Heart right ventricle (tissue), 16 donors: ENCODE measurements at regions not wholly inside any gene's neighbourhood (a gene's known extent, or its start where the extent isn't known, plus 50 kb on each side); places are given as distances from the start of the nearest gene placed in this dataset.

Experiments used
- ATAC-seq, 8 donors: fragments of 200-7000 bp; cut with Tn5 transposase; one replicate each; pipeline ENCODE4 v1.9.1; 2020; ENCODE audit warnings: mild to moderate bottlenecking in 8 of 8, moderate library complexity in 8 of 8, moderate number of reproducible peaks in 1 of 8
- DNase-seq, 2 donors: peaks; one replicate each; pipeline ENCODE4 v3.0.0-alpha.2; 2020
- H3K27ac ChIP-seq, 10 donors: fragments of 200-600 bp; sonication (generic) in 2 of 10; one replicate each; pipeline versions ENCODE4 v1.5.0 to v1.8.0; 2020 to 2022; ENCODE audit warnings: mild to moderate bottlenecking in 3 of 10
- H3K27me3 ChIP-seq, 7 donors: fragments of 200-600 bp; one replicate each; pipeline ENCODE4 v1.8.0; 2021 to 2022; ENCODE audit warnings: mild to moderate bottlenecking in 2 of 7
- H3K36me3 ChIP-seq, 9 donors: fragments of 200-600 bp; sonication (generic) in 1 of 9; one replicate each; pipeline versions ENCODE4 v1.5.0 to v1.8.0; 2020 to 2022; ENCODE audit warnings: mild to moderate bottlenecking in 2 of 9
- H3K4me1 ChIP-seq, 9 donors: fragments of 200-600 bp; sonication (generic) in 1 of 9; one replicate each; pipeline versions ENCODE4 v1.5.0 to v1.8.0; 2020 to 2022; ENCODE audit warnings: mild to moderate bottlenecking in 4 of 9
- H3K4me3 ChIP-seq, 10 donors: fragments of 200-600 bp; sonication (generic) in 2 of 10; one replicate each; pipeline versions ENCODE4 v1.5.0 to v1.8.0; 2020 to 2022; ENCODE audit warnings: mild to moderate bottlenecking in 7 of 10, moderate library complexity in 2 of 10
- H3K9me3 ChIP-seq, 11 donors: fragments of 200-600 bp in 10 of 11; sonication (generic) in 2 of 11; one replicate each; pipeline versions ENCODE4 v1.5.0 to v1.8.0; 2013 to 2022; ENCODE audit warnings: mild to moderate bottlenecking in 2 of 11, control low read depth in 1 of 11, moderate library complexity in 1 of 11
- WGBS, 2 donors: extraction: QIAGEN DNeasy Blood & Tissue Kit; methylation state at CpG; one replicate each; pipeline ENCODE4 v1.1.7; 2013; ENCODE audit warnings: inconsistent platforms in 1 of 2; 5-methylcytosine and 5-hydroxymethylcytosine counted together
- intact Hi-C, 10 donors: fragments of 100-400 bp; cut with DNase I; formaldehyde crosslinking; loops; one replicate each; pipeline versions ENCODE4 v1.11.1 to v1.14.2; 2022
- TF ChIP-seq, protein P1 (sequence below), 9 donors: fragments of 200-600 bp; sonication (generic) in 2 of 9; IDR thresholded peaks; one replicate each; pipeline versions ENCODE4 v1.5.0 to v1.8.0; 2021 to 2022; ENCODE audit warnings: antibody characterized with exemption in 9 of 9, mild to moderate bottlenecking in 5 of 9, moderate library complexity in 1 of 9
- donor health status: Arrhythmogenic right ventricular cardiomyopathy.
- donor health status: ischemic (EF 13 %, LVEDD 7.1; RV severe dilation, severe dysfunction).
- donor health status: healthy with polysubstance abuse.
- donor health status: DM: no; HTN: yes; CAD: no.
- donor health status: DM: no; HTN: no; CAD: no.
- donor health status: ischemic (EF 25% LVEDD 6.9; RV normal size, moderate dysfunction).
- donor health status: ischemic (EF 25% LVEDD 5.7; RV mildly dilated, moderate dysfunction).
- donor health status: healthy.
- donor health status: DM: yes; HTN: yes; CAD: no.
- donor health status: Ischemic cardiomyopathy.
- donor health status: ischemic (EF 35%, LVEDD 5.7; RV mildly dilated, moderate dysfunction).
- donor health status: nonischemic (EF 11% LVEDD 7.7; RV severe dilation, severe dysfunction).
- donor health status: DM: yes; HTN: yes; CAD: no.
- donor health status: PGD.
- donor health status: ischemic (EF 29% LVEDD 5.4; RV normal size, mild dysfunction).
- donor health status: nonischemic (EF 23%, LVEDD 6.1; RV moderate dilation, normal function).

DNA sequence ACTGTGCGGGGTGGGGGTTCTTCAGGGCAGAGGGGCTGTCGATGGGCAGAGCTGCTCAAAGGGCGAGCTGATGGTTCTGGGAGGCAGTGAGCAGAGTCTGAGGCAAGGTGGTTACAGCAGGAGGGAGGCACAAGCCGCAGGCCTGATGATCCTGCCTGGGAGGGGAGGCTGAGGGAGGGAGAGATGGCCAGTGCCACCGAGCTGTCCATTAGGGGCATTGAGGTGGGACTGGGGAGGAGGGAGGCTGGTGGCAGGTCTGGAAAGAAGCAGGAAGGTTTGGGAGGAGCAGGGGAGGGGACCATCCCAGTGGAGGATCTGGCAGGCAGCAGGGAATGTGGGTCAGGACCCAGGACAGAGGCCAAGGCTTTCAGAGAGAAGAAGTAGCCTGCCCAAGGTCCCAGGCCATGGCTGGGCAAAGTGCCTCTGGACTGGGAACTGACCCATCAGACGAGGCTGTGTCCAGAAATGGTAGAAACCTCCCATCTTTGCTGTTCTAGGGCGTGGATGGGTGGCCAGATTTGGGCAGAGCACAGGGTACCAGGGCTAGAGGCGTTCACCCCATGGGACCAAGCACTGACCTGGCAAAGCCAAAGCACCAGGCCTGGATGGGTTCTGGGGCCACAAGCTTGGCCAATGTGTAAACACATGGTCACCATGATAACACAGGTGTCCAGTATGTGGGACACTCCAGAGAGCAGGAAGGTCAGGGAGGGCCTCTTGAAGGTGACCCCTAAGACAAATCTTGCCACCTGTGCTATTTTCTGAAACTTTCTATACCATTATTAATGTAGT lies 55.5 kb downstream of the INHBB start:
- 77 to 79% methylated on average over 8 of the region's 8 CpGs for WGBS, 2 donors
- H3K27me3 ChIP-seq: peaks cover 0 to 41% (median 10%) of the 10 kb centered on the region in 7 donors
- TF ChIP-seq, protein P1, sequence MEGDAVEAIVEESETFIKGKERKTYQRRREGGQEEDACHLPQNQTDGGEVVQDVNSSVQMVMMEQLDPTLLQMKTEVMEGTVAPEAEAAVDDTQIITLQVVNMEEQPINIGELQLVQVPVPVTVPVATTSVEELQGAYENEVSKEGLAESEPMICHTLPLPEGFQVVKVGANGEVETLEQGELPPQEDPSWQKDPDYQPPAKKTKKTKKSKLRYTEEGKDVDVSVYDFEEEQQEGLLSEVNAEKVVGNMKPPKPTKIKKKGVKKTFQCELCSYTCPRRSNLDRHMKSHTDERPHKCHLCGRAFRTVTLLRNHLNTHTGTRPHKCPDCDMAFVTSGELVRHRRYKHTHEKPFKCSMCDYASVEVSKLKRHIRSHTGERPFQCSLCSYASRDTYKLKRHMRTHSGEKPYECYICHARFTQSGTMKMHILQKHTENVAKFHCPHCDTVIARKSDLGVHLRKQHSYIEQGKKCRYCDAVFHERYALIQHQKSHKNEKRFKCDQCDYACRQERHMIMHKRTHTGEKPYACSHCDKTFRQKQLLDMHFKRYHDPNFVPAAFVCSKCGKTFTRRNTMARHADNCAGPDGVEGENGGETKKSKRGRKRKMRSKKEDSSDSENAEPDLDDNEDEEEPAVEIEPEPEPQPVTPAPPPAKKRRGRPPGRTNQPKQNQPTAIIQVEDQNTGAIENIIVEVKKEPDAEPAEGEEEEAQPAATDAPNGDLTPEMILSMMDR (IDR thresholded peaks at IDR 0.05): no peak
- intact Hi-C loops: no loop called here
- H3K4me1 ChIP-seq: no peaks in the 10 kb centered on the region
- H3K36me3 ChIP-seq: no peaks in the 10 kb centered on the region
- no peak overlapping the region for H3K27ac ChIP-seq
- ATAC-seq (no peak), DNase-seq (no peak)
- no peak overlapping the region for H3K4me3 ChIP-seq
- H3K9me3 ChIP-seq: no peaks in the 10 kb centered on the region

DNA sequence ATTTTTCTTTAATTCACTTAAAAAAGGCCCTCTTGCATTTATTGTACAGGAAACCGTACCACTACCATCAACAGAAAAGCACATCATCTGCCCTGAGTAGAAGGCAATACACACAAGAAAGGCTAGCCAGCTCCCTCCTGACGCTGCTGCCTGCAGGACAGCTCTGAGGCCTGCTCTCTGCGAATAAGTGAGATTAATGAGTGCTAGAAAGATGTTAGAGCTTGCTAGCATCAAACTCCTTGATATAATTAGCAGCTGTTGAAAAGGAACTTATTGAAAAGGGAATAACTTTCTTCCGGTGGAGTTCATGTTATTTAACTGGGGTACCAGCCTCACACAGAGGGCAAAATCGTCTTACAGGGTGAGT lies 56.1 kb downstream of the INHBB start:
- Histone ChIP-seq H3K27ac (no peak overlapping the region), H3K27me3 (peaks cover 0 to 35% (median 10%) of the 10 kb centered on the region in 7 donors), H3K4me3 (no peak overlapping the region), H3K4me1 (no peaks in the 10 kb centered on the region), H3K9me3 (no peaks in the 10 kb centered on the region), H3K36me3 (no peaks in the 10 kb centered on the region)
- TF ChIP-seq, protein P1 (IDR thresholded peaks at IDR 0.05): no peak
- DNase-seq: no peak
- no peak for ATAC-seq
- intact Hi-C loops: no loop called here
- WGBS, 2 donors: 59 to 66% methylated on average over 5 of the region's 5 CpGs

DNA sequence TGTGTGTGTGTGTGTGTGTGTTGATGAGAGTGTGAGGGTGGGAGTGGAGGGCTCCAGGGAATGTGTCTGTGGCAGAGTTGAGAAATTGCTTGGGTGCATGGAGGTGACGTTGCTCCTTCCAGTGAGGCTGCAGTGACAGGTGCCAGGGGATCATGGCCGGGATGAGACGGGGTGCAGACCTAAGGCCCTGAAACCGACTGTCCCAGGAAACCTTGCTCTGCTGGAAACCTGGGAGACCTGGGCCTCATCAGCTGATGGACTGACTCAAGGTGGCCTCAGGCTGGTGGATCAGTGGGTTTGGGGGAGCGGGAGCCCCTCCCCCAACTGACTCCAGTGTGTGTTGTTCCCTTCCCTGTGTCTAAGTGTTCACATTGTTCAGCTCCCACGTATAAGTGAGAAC lies 56.6 kb downstream of the INHBB start:
- ATAC-seq (no peak), DNase-seq (no peak)
- no peaks in the 10 kb centered on the region for H3K4me1 ChIP-seq
- H3K9me3 ChIP-seq: no peaks in the 10 kb centered on the region
- H3K27ac ChIP-seq: no peak overlapping the region
- intact Hi-C loops: no loop called here
- WGBS, 2 donors: 91 to 94% methylated on average over 6 of the region's 6 CpGs
- TF ChIP-seq, protein P1 (IDR thresholded peaks at IDR 0.05): no peak
- no peaks in the 10 kb centered on the region for H3K36me3 ChIP-seq
- no peak overlapping the region for H3K4me3 ChIP-seq
- H3K27me3 ChIP-seq: peaks cover 0 to 32% (median 10%) of the 10 kb centered on the region in 7 donors

DNA sequence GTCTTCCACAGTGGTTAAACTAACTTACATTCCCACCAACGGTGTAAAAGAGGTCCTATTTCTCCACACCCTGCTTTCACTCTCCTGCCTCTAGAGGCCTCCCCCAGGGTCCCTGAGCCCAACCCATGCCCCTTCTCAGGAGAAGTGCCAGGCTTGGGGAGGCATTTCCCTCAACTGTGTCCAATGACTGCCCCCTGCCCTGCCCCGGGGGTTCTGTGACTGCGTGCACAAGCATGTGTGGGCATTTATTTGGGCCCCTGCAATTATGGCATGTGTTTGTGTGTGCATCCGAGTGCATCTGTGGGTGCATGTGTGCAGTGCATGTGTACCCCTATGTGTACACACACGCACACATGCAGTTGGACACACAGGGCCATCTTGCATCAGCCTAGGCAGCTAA lies 57.3 kb downstream of the INHBB start:
- intact Hi-C loops: no loop called here
- H3K27me3 ChIP-seq: peaks cover 0 to 27% (median 10%) of the 10 kb centered on the region in 7 donors
- H3K4me3 ChIP-seq: no peak overlapping the region
- no peaks in the 10 kb centered on the region for H3K36me3 ChIP-seq
- peaks cover 0 to 7% (median 0%) of the 10 kb centered on the region in 11 donors for H3K9me3 ChIP-seq
- DNase-seq (no peak), ATAC-seq (no peak)
- H3K27ac ChIP-seq: no peak overlapping the region
- 82 to 85% methylated on average over 5 of the region's 5 CpGs for WGBS, 2 donors
- TF ChIP-seq, protein P1 (IDR thresholded peaks at IDR 0.05): no peak
- H3K4me1 ChIP-seq: no peaks in the 10 kb centered on the region
